HEK293 (cell line): ENCODE measurements at regions not wholly inside any gene's neighbourhood (a gene's known extent, or its start where the extent isn't known, plus 50 kb on each side); places are given as distances from the start of the nearest gene placed in this dataset.

Experiments used
- CTCF ChIA-PET: fragments of 350-600 bp; formaldehyde crosslinking; extraction: SDS; loops from one replicate; lab custom pipeline; 2021; ENCODE audit warnings: antibody characterized with exemption; lab: Yijun Ruan, JAX
- POLR2A ChIA-PET: fragments of 300-600 bp; formaldehyde crosslinking; extraction: SDS; loops from one replicate; lab custom pipeline; 2020; ENCODE audit warnings: antibody characterized with exemption, inconsistent platforms; lab: Yijun Ruan, JAX
- H3K27ac ChIP-seq: fragments of 200-500 bp; sonication (Bioruptor generic); 2 replicates; pipeline ENCODE4 v1.5.1; 2014; ENCODE audit warnings: low read depth, low read length, control low read depth, inconsistent platforms; ENCODE audit errors: extremely low read depth
- H3K36me3 ChIP-seq, 2 experiments: fragments of 200-500 bp in 1 of 2; sonication (Bioruptor generic) in 1 of 2; 1 replicate in 1 of 2; 2 replicates in 1 of 2; pipeline ENCODE4 v1.5.1; 2014 to 2017; ENCODE audit warnings: inconsistent platforms in 2 of 2, low read length in 2 of 2; ENCODE audit not compliant: control insufficient read depth in 2 of 2, insufficient read depth in 1 of 2
- H3K4me1 ChIP-seq: fragments of 200-500 bp; sonication (Bioruptor generic); 2 replicates; pipeline ENCODE4 v1.5.1; 2014; ENCODE audit warnings: mild to moderate bottlenecking, low read length, inconsistent platforms; ENCODE audit not compliant: control insufficient read depth, insufficient read depth
- H3K4me3 ChIP-seq: 2 replicates; pipeline ENCODE4 v1.5.1; 2011; ENCODE audit warnings: low read depth, mild to moderate bottlenecking, control low read depth, low read length, moderate library complexity
- H3K9me3 ChIP-seq: fragments of 200-500 bp; sonication (Bioruptor generic); 2 replicates; pipeline ENCODE4 v1.5.1; 2014; ENCODE audit warnings: low read depth, low read length, inconsistent platforms; ENCODE audit not compliant: control insufficient read depth, insufficient read depth
- BCL11B ChIP-seq: fragments of 450-650 bp; formaldehyde crosslinking; IDR thresholded peaks from 2 replicates; pipeline ENCODE4 v1.5.1; 2016; ENCODE audit warnings: low read depth, missing biosample characterization, missing genetic modification characterization
- GLI2 ChIP-seq: fragments of 450-650 bp; formaldehyde crosslinking; IDR thresholded peaks from 2 replicates; pipeline ENCODE4; 2017; ENCODE audit warnings: missing biosample characterization, missing genetic modification characterization, low read depth, borderline replicate concordance
- GLIS2 ChIP-seq: fragments of 450-650 bp; formaldehyde crosslinking; IDR thresholded peaks from 2 replicates; pipeline ENCODE4 v1.5.1; 2016; ENCODE audit warnings: missing biosample characterization, missing genetic modification characterization
- KLF8 ChIP-seq: fragments of 450-650 bp; formaldehyde crosslinking; IDR thresholded peaks from 2 replicates; pipeline ENCODE4 v1.5.1; 2016; ENCODE audit warnings: missing biosample characterization, missing genetic modification characterization
- KLF9 ChIP-seq: fragments of 450-650 bp; formaldehyde crosslinking; IDR thresholded peaks from 2 replicates; pipeline ENCODE4 v1.5.1; 2016; ENCODE audit warnings: missing biosample characterization, missing genetic modification characterization, low read depth
- WT1 ChIP-seq: fragments of 450-650 bp; formaldehyde crosslinking; IDR thresholded peaks from 2 replicates; pipeline ENCODE4 v1.5.1; 2016; ENCODE audit warnings: missing biosample characterization, missing genetic modification characterization
- ZBTB48 ChIP-seq: fragments of 450-650 bp; formaldehyde crosslinking; IDR thresholded peaks from 2 replicates; pipeline ENCODE4 v1.5.1; 2016; ENCODE audit warnings: missing biosample characterization, missing genetic modification characterization
- ZBTB49 ChIP-seq: fragments of 450-650 bp; formaldehyde crosslinking; IDR thresholded peaks from 2 replicates; pipeline ENCODE4 v1.5.1; 2016; ENCODE audit warnings: missing biosample characterization, missing genetic modification characterization, low read depth
- ZEB2 ChIP-seq: fragments of 450-650 bp; formaldehyde crosslinking; IDR thresholded peaks from 2 replicates; pipeline ENCODE4 v1.5.1; 2016; ENCODE audit warnings: missing biosample characterization, missing genetic modification characterization
- ZNF19 ChIP-seq: fragments of 450-650 bp; formaldehyde crosslinking; IDR thresholded peaks from 2 replicates; pipeline ENCODE4; 2016; ENCODE audit warnings: missing biosample characterization, missing genetic modification characterization, low read depth
- ZNF391 ChIP-seq: fragments of 450-650 bp; formaldehyde crosslinking; IDR thresholded peaks from 2 replicates; pipeline ENCODE4 v1.5.1; 2016; ENCODE audit warnings: low read depth, missing biosample characterization, missing genetic modification characterization, borderline replicate concordance
- ZNF48 ChIP-seq: fragments of 450-650 bp; formaldehyde crosslinking; IDR thresholded peaks from 2 replicates; pipeline ENCODE4 v1.5.1; 2016; ENCODE audit warnings: missing biosample characterization, missing genetic modification characterization
- ZNF530 ChIP-seq: fragments of 450-650 bp; formaldehyde crosslinking; IDR thresholded peaks from 2 replicates; pipeline ENCODE4 v1.5.1; 2016; ENCODE audit warnings: low read depth, missing biosample characterization, missing genetic modification characterization
- ZNF561 ChIP-seq: fragments of 450-650 bp; IDR thresholded peaks from 2 replicates; pipeline ENCODE4 v1.5.1; 2018; ENCODE audit warnings: missing biosample characterization, missing genetic modification characterization, borderline replicate concordance
- ZNF654 ChIP-seq: fragments of 450-650 bp; formaldehyde crosslinking; IDR thresholded peaks from 2 replicates; pipeline ENCODE4 v1.5.1; 2016; ENCODE audit warnings: low read depth, missing biosample characterization, missing genetic modification characterization
- ZNF791 ChIP-seq: fragments of 450-650 bp; formaldehyde crosslinking; IDR thresholded peaks from 2 replicates; pipeline ENCODE4 v1.5.1; 2016; ENCODE audit warnings: missing biosample characterization, missing genetic modification characterization
- ZSCAN4 ChIP-seq: fragments of 450-650 bp; formaldehyde crosslinking; IDR thresholded peaks from 2 replicates; pipeline ENCODE4 v1.5.1; 2017; ENCODE audit warnings: missing biosample characterization, missing genetic modification characterization

- H3K4me3 ChIP-seq: no peak overlapping the region
- ChIA-PET POLR2A (no interaction called here), CTCF (interaction anchor here (0.7 kb wide), 1 partner anchor 12 kb away, joined by 4 read pairs; no protein-coding TSS in a partner anchor)
- H3K4me1 ChIP-seq: no peaks in the 10 kb centered on the region; the same call in 1 of the 2 replicates
- no peak overlapping the region for H3K27ac ChIP-seq
- TF ChIP-seq ZNF791 (tag by site-specific recombination) (no peak), ZNF530 (tag by site-specific recombination) (no peak), KLF9 (tag by site-specific recombination) (no peak)
- H3K36me3 ChIP-seq: peaks cover 0 to 3% of the 10 kb centered on the region in 2 experiments; a peak in 2 of 3 replicates
- H3K9me3 ChIP-seq: no peaks in the 10 kb centered on the region
Measured at GRCh38 chr6:77353129-77353528, 110.2 kb downstream of the HTR1B start.

- TF ChIP-seq GLI2 (no peak), ZBTB48 (tag by site-specific recombination) (peak; percentile 48; the same call in 1 of the 2 replicates)
- Histone ChIP-seq H3K4me3 (no peak overlapping the region), H3K4me1 (no peaks in the 10 kb centered on the region), H3K27ac (no peak overlapping the region), H3K36me3 (no peaks in the 10 kb centered on the region), H3K9me3 (no peaks in the 10 kb centered on the region)
- ChIA-PET POLR2A (no interaction called here), CTCF (interaction anchor here (0.6 kb wide), 2 partner anchors 12 to 1848 kb away, joined by 3 to 4 read pairs; partner anchors contain the start of gene FILIP1)
Measured at GRCh38 chr6:77341058-77341986, 122.0 kb downstream of the HTR1B start.

GRCh38 chr6:77340331-77340730, 123.0 kb downstream of the HTR1B start:
- POLR2A ChIA-PET: no interaction called here
- no peaks in the 10 kb centered on the region for H3K9me3 ChIP-seq
- no peak overlapping the region for H3K27ac ChIP-seq
- H3K4me3 ChIP-seq: no peak overlapping the region
- H3K4me1 ChIP-seq: no peaks in the 10 kb centered on the region
- CTCF ChIA-PET: no interaction called here
- no peaks in the 10 kb centered on the region for H3K36me3 ChIP-seq
- TF ChIP-seq ZNF654 (tag by site-specific recombination): no peak
- TF ChIP-seq ZNF19 (tag by site-specific recombination): no peak

GRCh38 chr6:77339926-77340325, 123.4 kb downstream of the HTR1B start:
- CTCF ChIA-PET: interaction anchor here (0.5 kb wide), 1 partner anchor 130 kb away, joined by 4 read pairs; no protein-coding TSS in a partner anchor
- H3K36me3 ChIP-seq: no peaks in the 10 kb centered on the region

GRCh38 chr6:77337392-77337791, 125.9 kb downstream of the HTR1B start:
- no peak overlapping the region for H3K27ac ChIP-seq
- ChIA-PET POLR2A (no interaction called here), CTCF (interaction anchor here (0.6 to 0.9 kb wide), 2 partner anchors 120 to 388 kb away, joined by 3 to 4 read pairs; no protein-coding TSS in a partner anchor)
- no peaks in the 10 kb centered on the region for H3K9me3 ChIP-seq
- H3K4me3 ChIP-seq: no peak overlapping the region
- H3K4me1 ChIP-seq: no peaks in the 10 kb centered on the region
- no peaks in the 10 kb centered on the region for H3K36me3 ChIP-seq
- TF ChIP-seq WT1 (no peak), ZNF654 (tag by site-specific recombination) (no peak), ZNF391 (tag by site-specific recombination) (no peak), KLF8 (tag by site-specific recombination) (no peak), ZNF791 (tag by site-specific recombination) (no peak), BCL11B (tag by site-specific recombination) (no peak), ZNF48 (tag by site-specific recombination) (no peak), ZNF561 (tag by site-specific recombination) (no peak), ZEB2 (no peak), ZBTB49 (tag by site-specific recombination) (no peak), GLIS2 (tag by site-specific recombination) (no peak)

More at GRCh38 chr6:77339926-77340325, 123.4 kb downstream of the HTR1B start:
- Histone ChIP-seq H3K4me3 (no peak overlapping the region), H3K27ac (no peak overlapping the region), H3K9me3 (no peaks in the 10 kb centered on the region), H3K4me1 (no peaks in the 10 kb centered on the region)
- POLR2A ChIA-PET: no interaction called here
- TF ChIP-seq ZSCAN4 (tag by site-specific recombination): no peak
- TF ChIP-seq, all 188 proteins: peak for 0
